NB4 (cell line): ENCODE measurements at regions not wholly inside any gene's neighbourhood (a gene's known extent, or its start where the extent isn't known, plus 50 kb on each side); places are given as distances from the start of the nearest gene placed in this dataset.

Experiments used
- CTCF ChIP-seq: IDR thresholded peaks from one replicate; pipeline ENCODE4 v1.5.1; 2012; ENCODE audit warnings: low read depth, low read length
- MAX ChIP-seq: IDR thresholded peaks from 2 replicates; pipeline ENCODE4 v1.6.1; 2011; ENCODE audit warnings: low read depth, low read length
- MYC ChIP-seq: IDR thresholded peaks from 2 replicates; pipeline ENCODE4 v1.6.1; 2011; ENCODE audit warnings: low read depth, low read length
- POLR2A ChIP-seq: IDR thresholded peaks from 2 replicates; pipeline ENCODE4 v1.6.1; 2011; ENCODE audit warnings: mild to moderate bottlenecking; ENCODE audit not compliant: insufficient read length; ENCODE audit errors: extremely low read depth

- no peak for TF ChIP-seq CTCF
- no peak for TF ChIP-seq POLR2A
- no peak for TF ChIP-seq MAX
- TF ChIP-seq MYC: no peak
These were observed 683.5 kb upstream of the GRM7 start for GRCh38 chr3:6177417-6177816.
